Activated B cell treated with CpG ODN at 0.5 μM for 24 hours (primary cell): ENCODE measurements at regions not wholly inside any gene's neighbourhood (a gene's known extent, or its start where the extent isn't known, plus 50 kb on each side); places are given as distances from the start of the nearest gene placed in this dataset.

Experiments
- ATAC-seq: fragments of 200-7000 bp; cut with Tn5 transposase; one replicate; pipeline ENCODE4 v1.10.0; 2021; ENCODE audit warnings: low read depth, mild to moderate bottlenecking, moderate library complexity
- CTCF ChIA-PET: fragments of 350-600 bp; sonication (Branson Sonifier 250); formaldehyde crosslinking; loops from one replicate; lab custom pipeline; 2021; ENCODE audit warnings: antibody characterized with exemption; lab: Charles Lee
- POLR2A ChIA-PET: fragments of 350-600 bp; sonication (Branson Sonifier 250); formaldehyde crosslinking; loops from one replicate; lab custom pipeline; 2021; ENCODE audit warnings: antibody characterized with exemption; lab: Charles Lee
- DNase-seq: peaks from one replicate; pipeline ENCODE4 v3.0.0; 2022
- H3K27ac Mint-ChIP-seq: one replicate; pipeline ENCODE4 v1.8.0; 2020; ENCODE audit warnings: mixed read lengths
- H3K27me3 Mint-ChIP-seq: one replicate; pipeline ENCODE4 v1.8.0; 2021; ENCODE audit warnings: mixed read lengths
- H3K36me3 Mint-ChIP-seq: one replicate; pipeline ENCODE4 v1.8.0; 2021; ENCODE audit warnings: low read depth, mixed read lengths
- H3K4me1 Mint-ChIP-seq: one replicate; pipeline ENCODE4 v1.8.0; 2021; ENCODE audit warnings: mixed read lengths
- H3K4me3 Mint-ChIP-seq: one replicate; pipeline ENCODE4 v1.8.0; 2020; ENCODE audit warnings: mild to moderate bottlenecking, mixed read lengths
- H3K9me3 Mint-ChIP-seq: one replicate; pipeline ENCODE4 v1.8.0; 2020; ENCODE audit warnings: mixed read lengths
- CTCF ChIP-seq: fragments of 200-600 bp; IDR thresholded peaks from one replicate; pipeline ENCODE4 v1.8.0; 2022; ENCODE audit warnings: antibody characterized with exemption, mild to moderate bottlenecking
- intact Hi-C: fragments of 100-400 bp; cut with micrococcal nuclease; formaldehyde crosslinking; loops from one replicate; pipeline ENCODE4 v1.15.1; 2024

GRCh38 chr2:128901572-128902391 lies 583.1 kb upstream of the HS6ST1 start:
- Mint-ChIP-seq H3K4me3 (no peak overlapping the region), H3K27me3 (no peaks in the 10 kb centered on the region), H3K9me3 (no peaks in the 10 kb centered on the region), H3K4me1 (no peaks in the 10 kb centered on the region), H3K36me3 (no peaks in the 10 kb centered on the region), H3K27ac (no peak overlapping the region)
- POLR2A ChIA-PET: no interaction called here
- ATAC-seq (no peak), DNase-seq (no peak)
- CTCF ChIA-PET: no interaction called here
- intact Hi-C loops: no loop called here
- no peak for TF ChIP-seq CTCF

- H3K36me3 Mint-ChIP-seq: no peaks in the 10 kb centered on the region
- CTCF ChIA-PET: no interaction called here
- no peak for ATAC-seq
- H3K27me3 Mint-ChIP-seq: no peaks in the 10 kb centered on the region
- POLR2A ChIA-PET: no interaction called here
- no peak for TF ChIP-seq CTCF
- no peak overlapping the region for H3K4me3 Mint-ChIP-seq
- no peak for DNase-seq
- no peaks in the 10 kb centered on the region for H3K4me1 Mint-ChIP-seq
- intact Hi-C loops: no loop called here
- no peaks in the 10 kb centered on the region for H3K9me3 Mint-ChIP-seq
- no peak overlapping the region for H3K27ac Mint-ChIP-seq
Measured at GRCh38 chr2:128903637-128904036, 585.0 kb upstream of the HS6ST1 start.

- Mint-ChIP-seq H3K36me3 (no peaks in the 10 kb centered on the region), H3K27ac (no peak overlapping the region), H3K9me3 (peaks cover 3% of the 10 kb centered on the region), H3K27me3 (no peaks in the 10 kb centered on the region), H3K4me1 (no peaks in the 10 kb centered on the region), H3K4me3 (no peak overlapping the region)
- ATAC-seq (no peak), DNase-seq (no peak)
- ChIA-PET POLR2A (no interaction called here), CTCF (no interaction called here)
- intact Hi-C loops: no loop called here
- TF ChIP-seq CTCF: no peak
Measured at GRCh38 chr2:128911276-128911675, 592.6 kb upstream of the HS6ST1 start.

GRCh38 chr2:128914320-128914719 lies 595.7 kb upstream of the HS6ST1 start:
- H3K9me3 Mint-ChIP-seq: peaks cover 9% of the 10 kb centered on the region
- H3K27ac Mint-ChIP-seq: no peak overlapping the region
- no peaks in the 10 kb centered on the region for H3K4me1 Mint-ChIP-seq
- ChIA-PET CTCF (no interaction called here), POLR2A (no interaction called here)
- H3K36me3 Mint-ChIP-seq: no peaks in the 10 kb centered on the region
- no peak for TF ChIP-seq CTCF
- H3K4me3 Mint-ChIP-seq: no peak overlapping the region
- H3K27me3 Mint-ChIP-seq: no peaks in the 10 kb centered on the region
- intact Hi-C loops: no loop called here
- no peak for DNase-seq
- ATAC-seq: no peak

GRCh38 chr2:128921751-128922150 lies 603.1 kb upstream of the HS6ST1 start:
- no peaks in the 10 kb centered on the region for H3K36me3 Mint-ChIP-seq
- peaks cover 15% of the 10 kb centered on the region for H3K27me3 Mint-ChIP-seq
- TF ChIP-seq CTCF: no peak
- no peak overlapping the region for H3K4me3 Mint-ChIP-seq
- ChIA-PET CTCF (no interaction called here), POLR2A (no interaction called here)
- H3K4me1 Mint-ChIP-seq: no peaks in the 10 kb centered on the region
- intact Hi-C loops: no loop called here
- no peak overlapping the region for H3K27ac Mint-ChIP-seq
- ATAC-seq (no peak), DNase-seq (no peak)
- peaks cover 8% of the 10 kb centered on the region for H3K9me3 Mint-ChIP-seq
